ENCODE measurements at regions not wholly inside any gene's neighbourhood (a gene's known extent, or its start where the extent isn't known, plus 50 kb on each side); places are given as distances from the start of the nearest gene placed in this dataset.
A peak's percentile ranks its signal among the peaks of the same experiment; 100 is the strongest.

DNA sequence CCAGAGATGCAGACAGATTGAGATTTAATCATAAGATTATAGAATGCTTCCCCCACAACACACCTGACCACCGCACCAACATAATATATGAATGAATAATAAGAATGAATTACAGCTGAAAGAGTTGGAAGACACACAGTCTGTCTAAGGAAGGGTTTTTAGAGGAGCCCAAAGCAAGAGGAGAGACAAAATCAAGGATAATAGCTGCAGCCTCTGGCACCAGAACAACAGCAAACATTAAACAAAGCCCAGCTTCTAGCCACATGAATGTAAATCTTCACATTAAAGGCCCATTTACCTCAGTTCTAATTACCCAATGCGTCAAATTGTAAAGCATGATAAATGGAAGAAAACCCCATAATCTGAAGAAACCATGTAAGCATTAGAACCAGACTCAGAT is 133.9 kb downstream of the SPCS3 start:
- Histone ChIP-seq H3K4me3 (ENCODE audit: low read length) (no peak overlapping the region), H3K9me2 (replicated peaks; ENCODE audit: insufficient read depth, low read length) (no peaks in the 10 kb centered on the region; the same call in 1 of the 2 replicates), H3K27me3 (replicated peaks; ENCODE audit: insufficient read depth, low read length) (no peaks in the 10 kb centered on the region), H3K9me3 (replicated peaks; ENCODE audit: insufficient read depth, low read length) (no peaks in the 10 kb centered on the region), H3K4me1 (ENCODE audit: low read length) (no peaks in the 10 kb centered on the region), H3K4me2 (ENCODE audit: low read depth, low read length) (no peak overlapping the region), H3K9ac (ENCODE audit: low read length) (no peak overlapping the region), H3K36me3 (replicated peaks; ENCODE audit: insufficient read depth, low read length) (no peaks in the 10 kb centered on the region), H3K27ac (ENCODE audit: low read length) (no peak overlapping the region), H3K79me2 (ENCODE audit: low read length) (no peaks in the 10 kb centered on the region), H4K20me1 (ENCODE audit: insufficient read depth, low read length) (no peaks in the 10 kb centered on the region), H2AFZ (ENCODE audit: low read length) (no peak overlapping the region), H3F3A (ENCODE audit: insufficient read depth, low read length) (no peaks in the 10 kb centered on the region)
- TF ChIP-seq EZH2phosphoT487 (IDR thresholded peaks at IDR 0.05; ENCODE audit: low read length): no peak
- TF ChIP-seq, protein P1, sequence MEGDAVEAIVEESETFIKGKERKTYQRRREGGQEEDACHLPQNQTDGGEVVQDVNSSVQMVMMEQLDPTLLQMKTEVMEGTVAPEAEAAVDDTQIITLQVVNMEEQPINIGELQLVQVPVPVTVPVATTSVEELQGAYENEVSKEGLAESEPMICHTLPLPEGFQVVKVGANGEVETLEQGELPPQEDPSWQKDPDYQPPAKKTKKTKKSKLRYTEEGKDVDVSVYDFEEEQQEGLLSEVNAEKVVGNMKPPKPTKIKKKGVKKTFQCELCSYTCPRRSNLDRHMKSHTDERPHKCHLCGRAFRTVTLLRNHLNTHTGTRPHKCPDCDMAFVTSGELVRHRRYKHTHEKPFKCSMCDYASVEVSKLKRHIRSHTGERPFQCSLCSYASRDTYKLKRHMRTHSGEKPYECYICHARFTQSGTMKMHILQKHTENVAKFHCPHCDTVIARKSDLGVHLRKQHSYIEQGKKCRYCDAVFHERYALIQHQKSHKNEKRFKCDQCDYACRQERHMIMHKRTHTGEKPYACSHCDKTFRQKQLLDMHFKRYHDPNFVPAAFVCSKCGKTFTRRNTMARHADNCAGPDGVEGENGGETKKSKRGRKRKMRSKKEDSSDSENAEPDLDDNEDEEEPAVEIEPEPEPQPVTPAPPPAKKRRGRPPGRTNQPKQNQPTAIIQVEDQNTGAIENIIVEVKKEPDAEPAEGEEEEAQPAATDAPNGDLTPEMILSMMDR (IDR thresholded peaks at IDR 0.05; ENCODE audit: low read length): no peak
- TF ChIP-seq EZH2 (optimal IDR thresholded peaks at IDR 0.05; ENCODE audit: low read depth, low read length): no peak
- no peak for DNase-seq

- H3K4me3 ChIP-seq (ENCODE audit: low read length): no peak overlapping the region
- TF ChIP-seq EZH2phosphoT487 (IDR thresholded peaks at IDR 0.05; ENCODE audit: low read length) (no peak), EZH2 (optimal IDR thresholded peaks at IDR 0.05; ENCODE audit: low read depth, low read length) (no peak)
- TF ChIP-seq, protein P1 (IDR thresholded peaks at IDR 0.05; ENCODE audit: low read length): no peak
- H2AFZ ChIP-seq (ENCODE audit: low read length): no peak overlapping the region
- no peaks in the 10 kb centered on the region for H3K9me2 ChIP-seq (replicated peaks; ENCODE audit: insufficient read depth, low read length)
- H3K4me1 ChIP-seq (ENCODE audit: low read length): peaks cover 8% of the 10 kb centered on the region
- peak; percentile 45 for DNase-seq
- H3K9ac ChIP-seq (ENCODE audit: low read length): no peak overlapping the region
- H3K4me2 ChIP-seq (ENCODE audit: low read depth, low read length): peak overlapping the region; percentile 27; the same call in 1 of the 2 replicates
- no peak overlapping the region for H3K27ac ChIP-seq (ENCODE audit: low read length)
- no peaks in the 10 kb centered on the region for H3K36me3 ChIP-seq (replicated peaks; ENCODE audit: insufficient read depth, low read length)
- no peaks in the 10 kb centered on the region for H3K9me3 ChIP-seq (replicated peaks; ENCODE audit: insufficient read depth, low read length)
- H3K79me2 ChIP-seq (ENCODE audit: low read length): no peaks in the 10 kb centered on the region
- no peaks in the 10 kb centered on the region for H4K20me1 ChIP-seq (ENCODE audit: insufficient read depth, low read length)
- H3K27me3 ChIP-seq (replicated peaks; ENCODE audit: insufficient read depth, low read length): no peaks in the 10 kb centered on the region
- no peaks in the 10 kb centered on the region for H3F3A ChIP-seq (ENCODE audit: insufficient read depth, low read length)
Observed at GRCh38 chr4:176464748-176465147, 145.0 kb downstream of the SPCS3 start.

DNA sequence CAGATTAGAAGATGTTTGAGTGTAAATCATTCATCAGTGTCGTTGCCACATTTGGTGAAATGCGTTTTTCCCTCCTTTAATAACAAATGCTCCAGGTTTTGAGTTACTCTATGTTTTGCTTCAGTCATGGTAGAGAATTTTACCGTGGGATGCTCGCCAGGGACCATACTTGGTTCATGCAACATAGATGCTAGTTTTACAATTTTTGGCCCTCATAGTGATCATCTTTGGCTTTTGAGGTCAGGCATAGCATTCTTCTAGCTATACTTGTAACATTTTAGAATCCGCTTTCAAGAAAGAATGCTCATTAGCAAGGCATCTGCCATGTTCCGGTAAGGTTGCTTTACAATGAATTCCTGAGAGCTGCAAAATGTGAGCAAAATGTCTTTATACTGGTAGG is 147.2 kb downstream of the SPCS3 start:
- H3K27ac ChIP-seq (ENCODE audit: low read length): no peak overlapping the region
- no peak for DNase-seq
- TF ChIP-seq EZH2phosphoT487 (IDR thresholded peaks at IDR 0.05; ENCODE audit: low read length): no peak
- no peak for TF ChIP-seq EZH2 (optimal IDR thresholded peaks at IDR 0.05; ENCODE audit: low read depth, low read length)
- TF ChIP-seq, protein P1 (IDR thresholded peaks at IDR 0.05; ENCODE audit: low read length): no peak
- H3K9me3 ChIP-seq (replicated peaks; ENCODE audit: insufficient read depth, low read length): no peaks in the 10 kb centered on the region
- H3K4me2 ChIP-seq (ENCODE audit: low read depth, low read length): no peak overlapping the region
- no peak overlapping the region for H2AFZ ChIP-seq (ENCODE audit: low read length)
- no peak overlapping the region for H3K9ac ChIP-seq (ENCODE audit: low read length)
- no peak overlapping the region for H3K4me3 ChIP-seq (ENCODE audit: low read length)
- H3K9me2 ChIP-seq (replicated peaks; ENCODE audit: insufficient read depth, low read length): no peaks in the 10 kb centered on the region
- no peaks in the 10 kb centered on the region for H3K79me2 ChIP-seq (ENCODE audit: low read length)
- no peaks in the 10 kb centered on the region for H3K27me3 ChIP-seq (replicated peaks; ENCODE audit: insufficient read depth, low read length)
- H3K36me3 ChIP-seq (replicated peaks; ENCODE audit: insufficient read depth, low read length): no peaks in the 10 kb centered on the region
- H3K4me1 ChIP-seq (ENCODE audit: low read length): peaks cover 8% of the 10 kb centered on the region
- H3F3A ChIP-seq (ENCODE audit: insufficient read depth, low read length): no peaks in the 10 kb centered on the region
- H4K20me1 ChIP-seq (ENCODE audit: insufficient read depth, low read length): no peaks in the 10 kb centered on the region
